PFSK-1 (cell line): ENCODE measurements at regions not wholly inside any gene's neighbourhood (a gene's known extent, or its start where the extent isn't known, plus 50 kb on each side); places are given as distances from the start of the nearest gene placed in this dataset.

Experiments used
- FOXP2 ChIP-seq: optimal IDR thresholded peaks from 2 replicates; pipeline ENCODE3; 2011; ENCODE audit warnings: borderline replicate concordance, control low read depth, inconsistent platforms; ENCODE audit not compliant: insufficient read depth; ENCODE audit errors: extremely low read length, extremely low read depth
- POLR2AphosphoS5 ChIP-seq: IDR thresholded peaks from 2 replicates; pipeline ENCODE4 v1.6.1; 2012; ENCODE audit warnings: low read depth, mild to moderate bottlenecking, control low read depth, low read length, moderate library complexity
- SIN3A ChIP-seq: IDR thresholded peaks from 2 replicates; pipeline ENCODE4 v1.6.1; 2012; ENCODE audit warnings: mild to moderate bottlenecking, low read length, moderate library complexity, borderline replicate concordance; ENCODE audit not compliant: insufficient read depth
- TAF1 ChIP-seq: IDR thresholded peaks from 2 replicates; pipeline ENCODE4 v1.6.1; 2012; ENCODE audit warnings: low read length, control low read depth, borderline replicate concordance; ENCODE audit not compliant: insufficient read depth
- TF ChIP-seq, protein P1 (sequence below), 2 experiments: IDR thresholded peaks; 2 replicates each; pipeline versions ENCODE4 v1.6.1 to v1.8.0; 2011 to 2012; ENCODE audit warnings: low read depth in 2 of 2, low read length in 2 of 2, control low read depth in 1 of 2, inconsistent platforms in 1 of 2, mild to moderate bottlenecking in 1 of 2, moderate library complexity in 1 of 2; ENCODE audit not compliant: insufficient read depth in 1 of 2

GRCh38 chr5:126002222-126002897 lies 420.8 kb upstream of the GRAMD2B start:
- TF ChIP-seq TAF1 (no peak), FOXP2 (no peak), SIN3A (peak; percentile 20; the same call in 1 of the 2 replicates), POLR2AphosphoS5 (peak; percentile 47; the same call in 1 of the 2 replicates)
- TF ChIP-seq, protein P1, sequence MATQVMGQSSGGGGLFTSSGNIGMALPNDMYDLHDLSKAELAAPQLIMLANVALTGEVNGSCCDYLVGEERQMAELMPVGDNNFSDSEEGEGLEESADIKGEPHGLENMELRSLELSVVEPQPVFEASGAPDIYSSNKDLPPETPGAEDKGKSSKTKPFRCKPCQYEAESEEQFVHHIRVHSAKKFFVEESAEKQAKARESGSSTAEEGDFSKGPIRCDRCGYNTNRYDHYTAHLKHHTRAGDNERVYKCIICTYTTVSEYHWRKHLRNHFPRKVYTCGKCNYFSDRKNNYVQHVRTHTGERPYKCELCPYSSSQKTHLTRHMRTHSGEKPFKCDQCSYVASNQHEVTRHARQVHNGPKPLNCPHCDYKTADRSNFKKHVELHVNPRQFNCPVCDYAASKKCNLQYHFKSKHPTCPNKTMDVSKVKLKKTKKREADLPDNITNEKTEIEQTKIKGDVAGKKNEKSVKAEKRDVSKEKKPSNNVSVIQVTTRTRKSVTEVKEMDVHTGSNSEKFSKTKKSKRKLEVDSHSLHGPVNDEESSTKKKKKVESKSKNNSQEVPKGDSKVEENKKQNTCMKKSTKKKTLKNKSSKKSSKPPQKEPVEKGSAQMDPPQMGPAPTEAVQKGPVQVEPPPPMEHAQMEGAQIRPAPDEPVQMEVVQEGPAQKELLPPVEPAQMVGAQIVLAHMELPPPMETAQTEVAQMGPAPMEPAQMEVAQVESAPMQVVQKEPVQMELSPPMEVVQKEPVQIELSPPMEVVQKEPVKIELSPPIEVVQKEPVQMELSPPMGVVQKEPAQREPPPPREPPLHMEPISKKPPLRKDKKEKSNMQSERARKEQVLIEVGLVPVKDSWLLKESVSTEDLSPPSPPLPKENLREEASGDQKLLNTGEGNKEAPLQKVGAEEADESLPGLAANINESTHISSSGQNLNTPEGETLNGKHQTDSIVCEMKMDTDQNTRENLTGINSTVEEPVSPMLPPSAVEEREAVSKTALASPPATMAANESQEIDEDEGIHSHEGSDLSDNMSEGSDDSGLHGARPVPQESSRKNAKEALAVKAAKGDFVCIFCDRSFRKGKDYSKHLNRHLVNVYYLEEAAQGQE (IDR thresholded peaks at IDR 0.05; ENCODE audit: insufficient read depth in 1 of 2, low read depth in 2 of 2, low read length in 2 of 2) = peak in 1 of 2 experiments; percentile 70; a peak in 1 of 4 replicates

DNA sequence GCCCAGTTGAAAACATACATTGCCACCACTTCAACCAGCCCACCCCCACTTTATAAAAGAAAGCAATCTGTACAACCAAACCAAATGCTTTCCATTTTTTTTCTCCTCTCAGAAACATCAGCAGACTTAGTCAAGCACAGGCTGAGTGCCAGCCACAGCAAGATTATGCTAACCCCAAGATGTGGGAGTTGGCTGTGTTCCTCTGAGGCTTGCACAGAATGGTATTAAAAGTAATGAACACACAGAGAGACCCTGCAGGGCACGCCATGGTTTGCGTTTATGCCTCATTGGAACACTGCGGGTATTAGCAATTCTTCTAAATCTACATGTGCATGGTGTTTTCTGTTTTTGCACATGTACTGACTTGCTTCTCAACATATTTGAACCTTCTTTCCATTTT lies 419.9 kb upstream of the GRAMD2B start:
- TF ChIP-seq SIN3A (no peak; the same call in 1 of the 2 replicates), POLR2AphosphoS5 (no peak), FOXP2 (no peak), TAF1 (no peak)
- TF ChIP-seq, protein P1 (IDR thresholded peaks at IDR 0.05; ENCODE audit: insufficient read depth in 1 of 2, low read depth in 2 of 2, low read length in 2 of 2) = no peak

DNA sequence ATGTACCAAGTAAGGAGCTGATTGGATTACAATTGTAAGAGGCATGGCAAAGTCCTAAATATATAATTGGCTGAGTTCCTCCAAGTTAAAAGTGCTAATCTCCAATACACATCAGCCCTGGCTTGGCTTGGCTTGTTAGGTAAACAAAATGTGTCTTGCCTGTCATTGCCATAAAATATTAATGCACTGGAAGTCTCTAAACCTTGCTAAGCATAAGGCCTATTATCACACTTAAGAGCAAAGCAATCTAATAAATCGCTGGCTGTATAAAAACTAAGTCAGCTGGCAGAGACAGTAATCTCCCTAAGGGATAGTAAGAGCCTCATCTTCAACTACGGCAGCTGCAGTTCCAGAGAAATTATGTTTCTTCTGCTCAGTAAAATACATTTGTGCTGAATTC lies 418.6 kb upstream of the GRAMD2B start:
- TF ChIP-seq SIN3A (no peak), TAF1 (no peak), FOXP2 (no peak), POLR2AphosphoS5 (no peak)
- TF ChIP-seq, protein P1 (IDR thresholded peaks at IDR 0.05; ENCODE audit: insufficient read depth in 1 of 2, low read depth in 2 of 2, low read length in 2 of 2) = no peak

GRCh38 chr5:126007841-126008240 lies 415.4 kb upstream of the GRAMD2B start:
- TF ChIP-seq FOXP2 = no peak
- TF ChIP-seq SIN3A = no peak
- TF ChIP-seq, protein P1 (IDR thresholded peaks at IDR 0.05; ENCODE audit: insufficient read depth in 1 of 2, low read depth in 2 of 2, low read length in 2 of 2) = no peak
- TF ChIP-seq TAF1 = no peak
- TF ChIP-seq POLR2AphosphoS5 = no peak

GRCh38 chr5:126009566-126009965 lies 413.6 kb upstream of the GRAMD2B start:
- no peak for TF ChIP-seq TAF1
- TF ChIP-seq, protein P1 (IDR thresholded peaks at IDR 0.05; ENCODE audit: insufficient read depth in 1 of 2, low read depth in 2 of 2, low read length in 2 of 2) = no peak
- TF ChIP-seq FOXP2 = no peak
- no peak for TF ChIP-seq SIN3A
- no peak; the same call in 1 of the 2 replicates for TF ChIP-seq POLR2AphosphoS5
